GM19452 (cell line): ENCODE measurements at regions not wholly inside any gene's neighbourhood (a gene's known extent, or its start where the extent isn't known, plus 50 kb on each side); places are given as distances from the start of the nearest gene placed in this dataset.

Experiments
- ATAC-seq: cut with Tn5 transposase; IDR thresholded peaks from one replicate; pipeline ENCODE4 v1.9.1; 2021; ENCODE audit not compliant: unreplicated experiment

DNA sequence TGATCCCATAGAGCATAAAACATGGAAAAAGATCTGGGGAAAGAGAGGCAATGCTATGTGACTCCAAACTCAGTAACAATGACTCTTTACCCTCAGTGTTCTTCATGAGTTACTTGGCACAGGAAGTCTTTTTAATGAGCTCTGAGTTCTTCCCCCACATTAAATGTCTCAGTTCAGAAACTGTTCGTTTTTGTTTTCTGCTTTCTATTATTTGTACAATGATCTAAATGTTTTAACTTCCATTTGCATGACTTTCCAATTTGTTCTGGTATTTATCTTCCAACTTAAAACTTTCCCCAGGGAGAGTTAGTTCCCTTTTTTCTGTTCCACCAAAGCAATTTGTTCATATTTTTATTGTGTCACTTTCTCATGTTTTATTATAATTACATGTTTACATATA lies 177.0 kb upstream of the ZBTB20 start:
- no peak for ATAC-seq

DNA sequence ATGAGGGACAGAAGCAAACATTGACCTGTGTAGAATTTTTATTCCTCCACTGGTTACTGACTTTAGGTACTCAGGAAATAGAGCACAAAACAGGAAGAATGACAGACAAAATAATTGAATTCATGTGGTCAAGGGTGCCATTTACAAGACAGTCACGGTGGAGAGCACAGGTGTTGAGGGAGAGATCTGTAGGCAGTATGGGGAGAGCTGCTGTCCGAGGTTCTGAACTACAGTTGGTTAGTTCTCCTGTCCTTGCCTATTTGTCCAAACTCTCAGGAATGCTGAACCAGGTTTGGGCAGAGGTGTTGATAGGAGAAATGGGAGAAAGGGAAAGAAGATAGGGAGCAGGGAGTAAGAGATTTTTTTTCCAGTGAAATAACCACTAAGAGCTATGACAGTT lies 178.5 kb upstream of the ZBTB20 start:
- ATAC-seq = no peak

DNA sequence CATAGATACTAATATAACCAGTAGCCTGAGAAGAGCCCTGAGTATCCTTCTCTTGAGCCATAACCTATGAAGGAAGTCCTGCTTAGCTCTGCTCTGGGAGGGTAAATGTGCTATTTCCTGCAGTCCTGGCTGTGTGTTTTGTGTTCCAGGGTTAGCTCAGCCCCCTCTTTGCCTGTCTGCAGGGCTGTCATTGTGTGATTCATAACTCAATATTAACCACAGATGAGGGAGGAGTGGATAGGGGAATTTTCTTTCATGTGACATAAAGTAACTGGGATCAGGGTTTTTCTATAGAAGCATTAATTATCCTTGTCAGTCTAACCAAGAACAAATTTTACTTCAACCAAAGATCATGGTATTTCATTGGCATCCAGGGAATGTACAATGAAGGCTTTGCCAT lies 183.3 kb upstream of the ZBTB20 start:
- no peak for ATAC-seq

DNA sequence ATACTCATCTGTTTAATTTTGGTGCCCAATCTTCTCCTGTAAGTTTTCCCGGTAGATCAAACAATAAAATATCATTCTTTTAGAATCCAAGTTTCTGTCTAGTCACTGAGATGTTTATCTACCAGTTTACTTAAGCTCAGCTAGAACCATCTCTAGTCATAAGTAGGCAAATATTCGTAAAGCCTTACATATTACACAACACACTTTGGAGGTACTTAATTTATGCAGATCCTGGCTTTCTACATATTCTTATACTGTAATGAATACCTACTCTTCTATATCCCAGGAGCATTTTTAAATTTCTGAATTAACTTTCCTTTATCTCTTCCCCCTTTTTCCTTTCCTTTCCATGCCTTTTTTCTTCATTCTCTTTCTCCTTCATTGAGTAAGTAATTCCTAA lies 185.9 kb upstream of the ZBTB20 start:
- no peak for ATAC-seq

DNA sequence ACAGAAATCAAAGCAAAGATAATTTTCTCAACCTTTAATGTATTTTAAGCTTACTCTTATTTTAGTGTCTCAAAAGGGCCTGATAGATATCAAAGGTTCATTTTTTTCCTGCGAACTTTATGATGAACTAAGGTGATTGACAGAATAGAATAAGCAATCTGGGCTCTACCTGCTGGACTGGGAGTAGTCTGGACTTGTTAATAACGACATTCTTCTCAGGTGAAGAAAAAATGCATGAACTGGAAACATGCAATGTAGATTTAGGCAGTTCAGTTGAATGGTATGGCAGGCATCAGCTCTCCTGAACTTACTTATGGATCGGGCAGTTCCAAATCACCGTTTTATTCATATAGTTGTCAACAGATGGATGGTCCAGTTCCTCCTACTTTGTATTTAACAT lies 189.7 kb upstream of the ZBTB20 start:
- no peak for ATAC-seq

DNA sequence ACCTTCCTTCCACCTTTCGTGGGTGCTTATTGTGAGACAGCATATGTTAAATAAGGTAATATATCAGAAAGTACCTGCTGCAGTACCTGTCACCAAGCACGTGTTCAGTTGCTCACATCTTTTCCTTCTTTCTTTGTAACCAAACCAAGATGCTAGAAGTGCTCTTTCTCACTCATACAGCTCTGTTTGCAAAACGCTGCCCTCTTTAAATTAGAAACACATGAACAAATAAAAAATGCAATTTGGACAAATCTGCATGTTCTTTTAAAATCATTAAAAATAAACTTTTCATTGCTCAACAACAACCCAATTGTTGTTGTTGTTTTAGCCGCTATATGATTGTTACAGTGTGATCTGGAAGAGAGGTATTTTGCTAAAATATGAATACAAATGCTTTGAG lies 193.5 kb upstream of the ZBTB20 start:
- ATAC-seq = no peak

DNA sequence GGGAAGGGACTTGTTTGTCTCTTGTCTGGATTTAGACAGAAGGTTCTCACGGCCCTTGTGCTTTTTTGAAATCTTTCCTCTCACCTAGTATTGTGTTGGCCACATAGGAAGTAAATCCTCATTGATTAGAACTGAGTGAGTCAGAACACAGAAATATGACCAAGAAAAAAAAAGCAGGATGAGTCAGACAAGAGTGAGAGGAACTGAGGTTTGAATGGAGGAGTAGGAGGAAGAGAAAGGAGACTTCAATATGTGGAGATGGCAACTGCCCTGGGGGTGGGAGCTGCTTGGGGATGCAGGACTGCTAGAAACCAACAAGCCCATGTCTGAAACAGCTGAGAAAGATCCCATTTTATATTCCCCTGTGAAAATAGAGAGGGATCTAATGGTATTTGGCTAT lies 194.1 kb upstream of the ZBTB20 start:
- no peak for ATAC-seq

DNA sequence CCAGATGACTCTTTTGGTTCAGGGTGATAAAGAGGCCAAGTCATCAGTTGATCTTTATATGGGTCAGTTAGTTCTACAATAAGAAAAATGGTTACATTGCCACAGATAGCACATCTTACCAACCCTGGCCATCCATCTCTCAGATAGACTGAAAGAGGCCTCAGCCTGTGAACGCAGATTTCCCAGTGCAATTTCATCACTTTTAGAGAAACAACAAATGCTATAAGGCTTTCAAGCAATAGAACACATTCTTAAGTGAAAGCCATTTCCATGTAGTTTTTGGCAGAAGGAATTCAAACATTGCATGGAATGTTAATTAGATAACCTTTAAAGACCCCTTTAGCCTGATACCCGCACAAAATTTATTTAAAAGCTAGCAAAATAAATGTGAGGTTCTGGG lies 200.6 kb upstream of the ZBTB20 start:
- no peak for ATAC-seq

DNA sequence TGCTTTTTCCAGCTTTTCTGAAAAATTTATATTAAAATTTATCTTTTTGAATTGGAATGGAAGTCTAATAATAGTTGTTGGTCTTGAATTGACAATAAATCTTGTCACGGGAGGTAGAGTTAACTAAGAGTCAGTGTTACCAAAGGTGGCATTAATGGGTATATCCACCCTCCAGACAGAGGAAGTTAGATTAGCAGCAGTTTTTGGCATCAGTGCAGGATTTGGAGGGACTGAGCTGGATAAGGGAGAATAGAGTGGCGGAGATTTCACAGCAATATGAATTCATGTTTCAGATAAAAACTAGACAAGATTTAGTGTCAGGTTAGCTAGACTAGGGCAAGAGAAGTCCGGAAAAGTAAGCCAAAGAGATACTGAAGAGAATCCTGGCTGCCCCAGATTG lies 201.3 kb upstream of the ZBTB20 start:
- ATAC-seq = no peak

DNA sequence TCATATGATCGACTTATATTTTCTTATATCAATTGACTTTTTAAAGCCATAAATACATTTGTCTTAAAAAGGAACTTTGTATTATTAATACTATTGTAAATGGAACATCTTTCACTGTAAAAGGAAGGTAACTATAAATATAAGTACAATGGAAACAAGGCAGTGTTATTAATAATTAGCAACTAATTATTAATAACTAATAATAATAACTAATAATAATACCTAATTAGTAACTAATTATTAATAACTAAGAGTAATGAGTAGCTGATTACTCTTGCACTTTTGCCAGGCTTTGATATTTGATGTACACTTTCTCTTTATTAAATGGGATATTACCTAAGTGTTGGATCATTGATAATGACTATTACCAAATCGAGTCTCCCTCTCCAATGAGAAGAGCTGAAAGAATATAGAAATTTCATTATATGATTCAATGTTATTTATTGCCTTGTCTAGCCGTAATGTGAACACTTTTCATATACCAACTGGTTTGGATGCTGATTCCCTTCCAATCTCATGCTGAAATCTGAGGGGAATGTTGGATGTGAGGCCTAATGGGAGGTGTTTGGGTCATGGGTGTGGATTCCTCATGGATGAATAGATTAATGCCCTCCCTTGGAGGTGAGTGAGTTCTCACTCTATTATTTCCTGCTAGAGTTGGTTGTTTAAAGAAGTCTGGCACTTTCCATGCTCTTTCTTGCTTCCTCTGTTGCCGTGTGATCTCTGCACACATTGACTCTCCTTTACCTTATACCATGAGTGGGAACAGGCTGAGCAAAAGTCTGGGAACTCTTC lies 202.1 kb upstream of the ZBTB20 start:
- no peak for ATAC-seq

DNA sequence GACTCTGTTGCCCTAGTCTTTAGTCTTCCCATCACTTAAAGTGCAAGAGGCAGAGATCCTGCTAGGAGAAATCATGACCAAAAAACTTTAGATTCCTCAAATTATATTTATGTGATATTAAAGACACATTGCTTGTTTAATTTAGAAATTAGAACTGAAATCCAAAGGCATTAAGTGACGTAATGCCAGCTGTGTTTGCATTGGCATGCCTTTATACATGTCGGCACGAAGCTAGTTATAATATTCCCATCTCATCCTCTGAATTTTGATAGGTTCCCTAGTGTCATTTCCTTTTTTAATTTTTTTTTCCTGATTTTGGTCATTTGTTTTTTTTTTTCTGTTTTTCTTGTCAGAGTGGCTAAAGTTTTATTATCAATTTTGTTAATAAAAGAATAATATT lies 203.5 kb upstream of the ZBTB20 start:
- no peak for ATAC-seq

DNA sequence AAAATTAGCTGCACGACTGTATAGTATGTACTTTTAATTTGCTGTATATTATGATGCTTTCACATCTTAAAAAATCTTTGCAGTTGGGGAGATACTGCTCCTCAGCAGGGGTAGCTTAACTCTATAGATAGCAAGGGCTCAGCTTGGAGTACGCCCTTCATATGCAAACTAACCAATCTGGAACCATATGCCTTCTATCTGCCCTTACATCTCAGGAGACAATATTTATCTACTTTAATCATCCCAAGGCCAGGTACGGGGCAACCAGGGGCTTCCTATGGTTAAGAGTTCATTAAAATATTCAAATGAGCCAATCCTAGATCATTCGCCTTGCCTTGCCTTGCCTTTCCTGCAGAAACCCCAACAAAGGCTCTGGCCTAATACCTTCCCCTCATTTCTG lies 204.1 kb upstream of the ZBTB20 start:
- no peak for ATAC-seq

DNA sequence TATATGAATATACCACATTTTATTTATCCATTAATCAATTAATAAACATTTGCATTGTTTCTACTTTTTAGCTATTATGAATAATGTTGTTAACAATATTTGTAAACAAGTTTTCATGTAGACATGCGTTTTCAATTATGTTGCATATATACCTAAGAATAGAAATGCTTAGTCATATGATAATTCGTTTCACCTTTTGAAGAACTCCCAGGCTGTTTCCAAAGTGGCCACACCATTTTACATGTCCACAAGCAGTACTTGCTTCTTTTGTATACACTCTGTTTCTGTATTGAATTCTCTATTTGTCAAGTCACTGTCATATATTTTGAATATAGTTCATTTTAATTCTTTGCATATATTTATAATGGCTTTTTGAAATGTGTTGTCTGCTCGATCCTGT lies 206.9 kb upstream of the ZBTB20 start:
- ATAC-seq = no peak

DNA sequence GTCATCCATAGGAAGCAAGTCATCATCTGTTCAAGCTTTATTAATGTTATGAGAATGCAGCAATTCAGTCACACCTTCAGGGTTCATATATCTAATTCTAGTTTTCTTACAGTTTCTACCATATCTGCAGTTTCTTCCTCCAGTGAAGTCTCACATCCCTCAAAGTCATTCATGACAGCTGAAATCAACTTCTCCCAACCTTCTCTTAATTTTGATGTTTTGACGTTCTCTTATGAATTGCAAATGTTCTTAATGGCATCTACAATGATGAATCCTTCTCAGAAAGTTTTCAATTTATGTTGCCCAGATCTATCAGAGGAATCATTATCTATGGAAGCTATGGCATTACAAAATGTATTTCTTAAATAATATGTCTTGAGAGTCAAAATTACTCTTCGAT lies 210.4 kb upstream of the ZBTB20 start:
- no peak for ATAC-seq

DNA sequence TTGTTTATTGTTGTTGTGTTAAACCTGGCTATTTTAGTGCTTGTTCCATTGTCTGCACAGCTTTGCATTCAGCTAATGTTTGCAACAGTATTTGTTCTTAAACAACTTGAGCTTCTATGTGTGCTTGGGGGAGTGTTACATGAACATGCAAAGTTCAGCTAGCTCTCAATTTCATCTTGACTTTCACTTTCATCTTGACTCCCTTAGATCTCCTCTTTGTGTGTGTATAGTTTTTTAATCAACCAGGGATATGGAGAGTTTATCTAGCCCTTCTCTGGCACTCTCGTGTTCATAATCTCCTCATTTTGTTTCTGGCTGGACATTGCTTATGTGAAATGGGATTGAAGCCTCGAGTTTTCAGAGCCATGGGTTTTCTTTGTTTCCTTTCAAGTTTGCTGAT lies 212.4 kb upstream of the ZBTB20 start:
- peak; percentile 97 for ATAC-seq

DNA sequence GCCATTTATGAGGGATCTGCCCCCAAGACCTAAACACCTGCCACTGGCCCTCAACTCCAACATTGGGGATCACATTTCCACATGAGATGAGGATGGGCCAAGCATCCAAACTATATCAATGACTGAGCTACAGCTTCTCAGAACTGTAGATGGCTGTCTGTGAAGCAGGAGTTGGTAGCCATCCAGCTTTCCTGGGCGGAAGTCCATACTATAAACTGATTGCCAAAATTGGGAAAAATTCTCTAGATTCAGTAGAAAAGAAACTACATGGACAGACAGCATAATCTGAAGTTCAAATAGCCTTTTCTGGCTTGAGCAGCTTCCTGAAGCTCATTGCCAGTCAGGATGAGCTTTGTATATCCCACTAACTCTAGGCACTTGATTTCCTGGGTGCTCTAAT lies 214.7 kb upstream of the ZBTB20 start:
- no peak for ATAC-seq

DNA sequence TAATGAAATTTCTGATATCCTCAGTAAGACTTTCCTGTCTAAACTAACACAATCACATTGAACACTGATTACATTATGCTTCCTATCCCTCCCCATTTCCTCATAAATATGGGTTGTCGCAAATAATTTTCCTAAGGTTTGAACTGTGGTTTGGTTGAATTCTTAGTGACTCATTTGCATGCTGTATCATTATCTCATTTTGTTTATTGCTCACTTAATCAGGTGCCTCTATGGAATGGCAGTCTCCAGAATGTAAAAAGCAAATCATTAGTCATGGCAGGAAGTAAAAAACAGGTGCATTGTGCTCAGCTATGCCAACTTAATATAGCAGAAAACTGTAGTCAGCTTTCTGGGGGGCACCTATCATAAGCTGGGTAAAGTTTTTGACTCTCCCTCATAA lies 216.0 kb upstream of the ZBTB20 start:
- ATAC-seq = no peak

DNA sequence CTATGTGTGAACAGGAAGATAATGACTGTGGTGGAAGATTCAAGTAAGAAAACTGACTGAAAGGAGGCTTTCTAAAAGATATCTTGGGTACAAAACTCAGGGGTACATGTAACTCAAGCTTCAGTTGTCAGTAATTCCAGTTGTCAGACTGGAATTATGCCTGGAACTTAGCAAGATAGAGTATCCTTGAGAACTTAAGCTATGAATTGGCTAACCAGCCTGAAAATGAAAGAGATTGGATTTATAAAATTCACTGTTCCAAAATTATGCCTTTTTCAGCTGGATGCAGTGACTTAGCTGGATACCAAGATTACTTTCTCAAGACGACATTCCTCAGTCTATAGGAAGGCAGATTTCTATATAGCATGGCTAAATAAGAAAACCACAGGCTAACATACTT lies 221.9 kb upstream of the ZBTB20 start:
- no peak for ATAC-seq

DNA sequence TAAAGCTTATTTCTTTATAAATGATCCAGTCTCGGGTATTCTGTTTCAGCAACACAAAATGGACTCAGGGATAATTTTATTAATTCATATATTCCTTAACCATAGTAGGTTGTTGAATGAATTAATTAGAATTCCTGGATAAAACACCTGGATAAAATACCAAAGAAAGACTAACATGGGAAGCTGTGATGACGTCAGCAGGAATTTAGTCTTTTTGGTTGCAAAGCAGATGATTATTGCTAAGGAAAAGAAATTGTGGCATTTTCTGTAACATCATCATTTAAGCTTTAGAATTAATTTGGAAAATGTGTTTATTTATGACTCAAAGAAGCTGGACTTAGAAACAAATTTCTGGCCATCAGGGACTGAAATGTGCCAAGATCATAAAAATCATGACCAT lies 228.3 kb upstream of the ZBTB20 start:
- ATAC-seq = no peak

DNA sequence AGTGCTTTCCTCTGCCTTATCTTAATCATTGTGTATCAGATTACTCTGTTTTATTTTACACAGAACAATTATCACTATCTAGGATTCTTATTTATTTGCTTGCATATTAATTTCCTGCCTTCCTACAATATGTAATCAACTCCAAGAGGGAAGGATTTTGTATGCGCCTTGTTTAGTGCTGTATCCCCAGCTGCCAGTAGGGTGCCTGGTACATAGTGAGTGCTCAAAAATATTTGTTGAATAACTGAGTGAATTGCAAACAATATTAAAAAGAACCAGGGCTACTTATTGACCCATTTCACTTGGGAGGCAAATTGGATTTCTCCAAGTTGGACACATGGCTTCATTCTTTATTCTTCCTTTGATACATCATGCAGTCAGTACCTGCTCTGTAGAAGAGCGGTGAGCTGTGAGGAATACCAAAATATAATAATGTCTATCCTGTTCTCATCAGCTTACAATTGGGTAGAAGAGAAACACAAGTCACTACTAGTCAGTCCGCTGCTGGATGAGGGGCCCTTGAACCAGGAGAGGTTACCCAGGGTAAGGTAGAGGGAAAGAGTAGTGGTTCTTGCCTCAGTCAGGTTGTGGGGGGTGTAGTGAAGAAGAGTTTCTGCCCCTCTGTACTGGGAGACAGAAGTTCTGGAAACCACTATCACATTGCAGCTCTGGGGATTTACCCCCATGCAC lies 233.9 kb upstream of the ZBTB20 start:
- no peak for ATAC-seq

DNA sequence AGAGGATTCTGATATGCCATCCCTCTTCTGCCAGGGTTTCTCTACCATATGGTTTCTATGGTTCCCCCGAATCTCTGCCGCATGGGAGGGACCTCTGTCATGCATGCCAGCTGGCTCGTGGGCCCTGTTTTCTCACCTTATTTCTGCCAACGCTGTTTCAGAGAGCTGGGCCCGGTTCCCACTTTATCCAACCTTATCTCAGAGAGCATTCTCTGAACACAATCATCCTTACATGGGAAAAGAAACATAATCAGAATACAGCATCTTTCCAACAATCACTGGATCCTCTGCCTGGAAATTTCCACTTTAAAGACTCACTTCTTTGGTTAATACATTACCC lies 234.5 kb upstream of the ZBTB20 start:
- no peak for ATAC-seq

DNA sequence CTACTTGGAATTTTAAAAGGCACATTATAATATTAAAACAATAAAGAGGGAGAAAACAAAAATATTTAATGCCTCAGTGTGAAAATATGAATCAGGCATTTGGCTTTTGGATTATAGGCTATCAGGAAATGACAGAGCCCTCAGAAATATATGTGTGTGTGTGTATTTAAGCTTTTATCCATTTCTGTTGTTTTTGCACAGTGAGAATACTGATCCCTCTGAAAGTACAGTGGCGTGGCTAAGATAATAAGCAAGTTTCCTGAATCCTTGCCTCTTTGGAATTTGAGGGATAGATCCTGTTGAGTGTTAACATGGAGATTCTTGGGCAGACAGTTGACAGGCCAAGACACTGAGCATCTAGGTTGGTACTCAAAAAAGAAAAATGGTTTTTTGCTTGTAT lies 234.8 kb upstream of the ZBTB20 start:
- ATAC-seq = no peak

DNA sequence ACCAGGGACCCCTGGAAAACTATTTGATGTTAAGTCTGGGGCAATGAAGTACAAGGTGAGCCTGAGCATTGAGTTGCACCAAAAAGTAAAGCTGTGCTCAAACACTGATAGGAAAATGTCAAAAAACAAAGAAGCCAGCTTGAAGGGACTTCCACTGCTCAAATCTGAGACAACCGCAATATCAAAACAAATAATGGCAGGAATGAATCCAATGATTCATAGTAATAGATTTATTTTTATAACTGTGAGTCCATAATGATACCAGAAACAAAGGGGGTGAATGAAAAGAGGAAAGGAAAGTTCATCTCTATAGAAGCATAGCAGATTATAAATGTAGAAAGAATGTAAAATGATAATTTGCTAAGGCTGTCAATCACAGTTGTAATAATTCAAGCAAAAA lies 237.3 kb upstream of the ZBTB20 start:
- no peak for ATAC-seq
